Muscle layer of duodenum (tissue), 2 donors: ENCODE measurements at regions not wholly inside any gene's neighbourhood (a gene's known extent, or its start where the extent isn't known, plus 50 kb on each side); places are given as distances from the start of the nearest gene placed in this dataset.

Source experiments
- H3K27ac ChIP-seq: one replicate; pipeline ENCODE4 v1.7.0; 2013; ENCODE audit warnings: mild to moderate bottlenecking, low read length
- H3K27me3 ChIP-seq: one replicate; pipeline ENCODE4 v1.7.0; 2013; ENCODE audit warnings: low read depth, mild to moderate bottlenecking, control low read depth, low read length
- H3K36me3 ChIP-seq, 2 donors: one replicate each; pipeline ENCODE4 v1.7.0; 2013; ENCODE audit warnings: low read length in 2 of 2, control low read depth in 1 of 2, mild to moderate bottlenecking in 1 of 2; ENCODE audit not compliant: insufficient read depth in 2 of 2, control insufficient read depth in 1 of 2
- H3K4me1 ChIP-seq, 2 donors: one replicate each; pipeline ENCODE4 v1.7.0; 2013; ENCODE audit warnings: low read length in 2 of 2, mild to moderate bottlenecking in 2 of 2, control low read depth in 1 of 2, moderate library complexity in 1 of 2; ENCODE audit not compliant: insufficient read depth in 2 of 2, control insufficient read depth in 1 of 2
- H3K4me3 ChIP-seq, 2 donors: one replicate each; pipeline ENCODE4 v1.7.0; 2013; ENCODE audit warnings: low read length in 2 of 2, low read depth in 1 of 2, mild to moderate bottlenecking in 1 of 2
- H3K9me3 ChIP-seq, 2 donors: one replicate each; pipeline ENCODE4 v1.7.0; 2013; ENCODE audit warnings: low read length in 2 of 2, control low read depth in 1 of 2, mild to moderate bottlenecking in 1 of 2; ENCODE audit not compliant: control insufficient read depth in 1 of 2
- donor health status: healthy.

GRCh38 chr6:102417368-102417998, 1024.0 kb downstream of the GRIK2 start:
- Histone ChIP-seq H3K36me3 (no peaks in the 10 kb centered on the region), H3K4me1 (no peaks in the 10 kb centered on the region), H3K27me3 (no peaks in the 10 kb centered on the region), H3K27ac (no peak overlapping the region), H3K9me3 (no peaks in the 10 kb centered on the region), H3K4me3 (no peak overlapping the region)

- Histone ChIP-seq H3K9me3 (no peaks in the 10 kb centered on the region), H3K27ac (no peak overlapping the region), H3K4me3 (no peak overlapping the region), H3K4me1 (no peaks in the 10 kb centered on the region), H3K27me3 (no peaks in the 10 kb centered on the region), H3K36me3 (no peaks in the 10 kb centered on the region)
These were observed 1022.4 kb downstream of the GRIK2 start for GRCh38 chr6:102415891-102416290.

- Histone ChIP-seq H3K4me3 (no peak overlapping the region), H3K27ac (no peak overlapping the region), H3K36me3 (no peaks in the 10 kb centered on the region), H3K4me1 (no peaks in the 10 kb centered on the region), H3K27me3 (no peaks in the 10 kb centered on the region), H3K9me3 (no peaks in the 10 kb centered on the region)
These were observed 1018.3 kb downstream of the GRIK2 start for GRCh38 chr6:102411796-102412195.

GRCh38 chr6:102407886-102408741, 1014.6 kb downstream of the GRIK2 start:
- Histone ChIP-seq H3K27me3 (no peaks in the 10 kb centered on the region), H3K36me3 (no peaks in the 10 kb centered on the region), H3K9me3 (no peaks in the 10 kb centered on the region), H3K27ac (no peak overlapping the region), H3K4me3 (no peak overlapping the region), H3K4me1 (no peaks in the 10 kb centered on the region)

GRCh38 chr6:102405860-102406259, 1012.4 kb downstream of the GRIK2 start:
- Histone ChIP-seq H3K9me3 (no peaks in the 10 kb centered on the region), H3K27me3 (no peaks in the 10 kb centered on the region), H3K4me1 (no peaks in the 10 kb centered on the region), H3K4me3 (no peak overlapping the region), H3K27ac (no peak overlapping the region), H3K36me3 (no peaks in the 10 kb centered on the region)

DNA sequence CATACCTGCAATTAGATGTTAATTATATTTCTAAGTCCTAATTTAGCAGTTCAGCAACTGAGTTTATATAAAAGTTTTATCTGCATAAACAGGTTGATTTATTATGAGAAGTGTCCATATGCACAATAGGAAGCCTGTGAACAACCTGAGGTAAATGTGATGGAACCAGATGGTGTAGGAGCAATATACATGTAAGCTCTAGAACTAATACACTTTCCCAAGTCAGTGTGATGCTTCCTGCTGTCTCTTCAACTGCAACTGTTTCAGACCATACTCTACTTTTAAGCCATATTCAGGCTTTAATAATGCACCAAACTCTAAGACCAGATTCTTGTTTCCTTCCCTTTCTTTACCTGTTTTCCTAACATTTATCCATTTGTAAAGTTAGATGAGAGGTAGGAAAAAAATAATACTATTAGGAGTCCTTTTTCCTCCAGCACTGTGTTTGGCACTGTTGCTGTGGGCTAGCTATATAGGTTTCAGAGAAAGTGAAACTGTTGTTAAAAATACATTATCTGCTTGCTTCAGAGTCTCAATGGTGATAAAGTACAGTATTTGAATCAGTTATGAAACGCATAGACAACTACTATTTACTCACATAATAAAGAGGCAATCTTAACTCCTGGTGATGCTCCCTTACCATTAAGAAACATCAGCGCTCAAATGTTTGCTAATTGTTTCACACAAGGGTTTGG, 1009.3 kb downstream of the GRIK2 start:
- Histone ChIP-seq H3K27me3 (no peaks in the 10 kb centered on the region), H3K9me3 (no peaks in the 10 kb centered on the region), H3K27ac (no peak overlapping the region), H3K4me1 (no peaks in the 10 kb centered on the region), H3K4me3 (no peak overlapping the region), H3K36me3 (no peaks in the 10 kb centered on the region)

DNA sequence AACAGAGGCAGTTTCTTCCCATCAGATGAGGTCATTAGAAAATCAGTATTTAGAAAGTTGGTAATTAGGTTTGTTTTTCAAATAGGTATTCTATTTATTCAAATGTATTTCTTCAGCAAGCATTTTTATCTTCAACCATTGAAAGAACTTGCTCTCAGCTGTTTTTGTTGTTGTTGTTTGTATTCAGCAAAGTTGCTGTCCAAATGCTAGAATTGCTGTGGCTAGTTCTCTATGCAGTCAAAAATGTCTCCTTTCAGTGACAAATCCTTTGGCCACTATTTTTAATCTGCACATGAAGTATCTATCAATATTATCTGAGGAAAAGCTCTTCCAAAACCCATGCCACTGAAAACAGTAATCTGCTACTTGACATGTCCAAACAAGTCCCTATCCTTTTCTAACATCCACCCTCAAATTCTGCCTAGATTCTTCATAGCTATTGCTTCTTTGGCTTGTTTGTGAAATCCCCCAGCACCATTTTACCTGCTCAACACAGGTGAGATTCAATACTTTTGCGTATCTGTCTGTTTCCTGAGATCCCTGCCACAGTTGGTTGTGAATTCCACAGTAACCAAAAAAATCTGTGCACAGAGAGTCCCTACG, 1005.4 kb downstream of the GRIK2 start:
- Histone ChIP-seq H3K4me3 (no peak overlapping the region), H3K4me1 (no peaks in the 10 kb centered on the region), H3K27ac (no peak overlapping the region), H3K27me3 (no peaks in the 10 kb centered on the region), H3K9me3 (peaks cover 0 to 2% of the 10 kb centered on the region in 2 donors), H3K36me3 (no peaks in the 10 kb centered on the region)

DNA sequence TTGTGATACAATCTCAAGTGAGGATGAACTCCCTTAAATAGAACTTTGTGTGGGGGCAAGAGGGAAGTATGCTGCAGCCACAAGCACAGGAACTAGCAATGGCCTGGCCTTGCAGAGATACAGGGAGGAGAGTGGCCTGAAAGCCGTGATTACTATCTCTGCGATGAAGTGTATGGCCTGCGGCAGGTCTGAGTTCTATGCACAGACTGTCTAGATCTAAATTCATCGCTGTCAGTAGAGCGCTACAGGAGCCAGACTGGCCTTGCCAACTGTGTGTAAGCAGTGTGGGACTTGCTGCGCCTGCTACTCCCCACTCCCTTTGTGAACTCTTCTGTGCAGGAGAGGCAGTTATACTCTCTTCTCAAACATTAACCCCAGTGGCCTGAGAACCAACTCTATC, 997.0 kb downstream of the GRIK2 start:
- no peaks in the 10 kb centered on the region for H3K27me3 ChIP-seq
- no peaks in the 10 kb centered on the region for H3K4me1 ChIP-seq
- H3K27ac ChIP-seq: no peak overlapping the region
- no peak overlapping the region for H3K4me3 ChIP-seq
- no peaks in the 10 kb centered on the region for H3K36me3 ChIP-seq
- H3K9me3 ChIP-seq: peaks cover 0 to 2% of the 10 kb centered on the region in 2 donors

GRCh38 chr6:102389994-102390393, 996.5 kb downstream of the GRIK2 start:
- Histone ChIP-seq H3K27me3 (no peaks in the 10 kb centered on the region), H3K4me1 (no peaks in the 10 kb centered on the region), H3K27ac (no peak overlapping the region), H3K36me3 (no peaks in the 10 kb centered on the region), H3K9me3 (peaks cover 0 to 1% of the 10 kb centered on the region in 2 donors), H3K4me3 (no peak overlapping the region)

GRCh38 chr6:102387326-102388033, 994.0 kb downstream of the GRIK2 start:
- Histone ChIP-seq H3K4me1 (no peaks in the 10 kb centered on the region), H3K27me3 (no peaks in the 10 kb centered on the region), H3K4me3 (no peak overlapping the region), H3K27ac (no peak overlapping the region), H3K36me3 (no peaks in the 10 kb centered on the region), H3K9me3 (no peaks in the 10 kb centered on the region)

- no peak overlapping the region for H3K4me3 ChIP-seq
- H3K27me3 ChIP-seq: no peaks in the 10 kb centered on the region
- H3K4me1 ChIP-seq: no peaks in the 10 kb centered on the region
- H3K9me3 ChIP-seq: no peaks in the 10 kb centered on the region
- no peaks in the 10 kb centered on the region for H3K36me3 ChIP-seq
- H3K27ac ChIP-seq: no peak overlapping the region
These were observed 987.7 kb downstream of the GRIK2 start for GRCh38 chr6:102381203-102381602.
